GDM1 (cell line): ENCODE measurements at regions not wholly inside any gene's neighbourhood (a gene's known extent, or its start where the extent isn't known, plus 50 kb on each side); places are given as distances from the start of the nearest gene placed in this dataset.

Source experiments
- DNase-seq: peaks from one replicate; lab custom pipeline; 2025; lab: John Stamatoyannopoulos, UW

DNA sequence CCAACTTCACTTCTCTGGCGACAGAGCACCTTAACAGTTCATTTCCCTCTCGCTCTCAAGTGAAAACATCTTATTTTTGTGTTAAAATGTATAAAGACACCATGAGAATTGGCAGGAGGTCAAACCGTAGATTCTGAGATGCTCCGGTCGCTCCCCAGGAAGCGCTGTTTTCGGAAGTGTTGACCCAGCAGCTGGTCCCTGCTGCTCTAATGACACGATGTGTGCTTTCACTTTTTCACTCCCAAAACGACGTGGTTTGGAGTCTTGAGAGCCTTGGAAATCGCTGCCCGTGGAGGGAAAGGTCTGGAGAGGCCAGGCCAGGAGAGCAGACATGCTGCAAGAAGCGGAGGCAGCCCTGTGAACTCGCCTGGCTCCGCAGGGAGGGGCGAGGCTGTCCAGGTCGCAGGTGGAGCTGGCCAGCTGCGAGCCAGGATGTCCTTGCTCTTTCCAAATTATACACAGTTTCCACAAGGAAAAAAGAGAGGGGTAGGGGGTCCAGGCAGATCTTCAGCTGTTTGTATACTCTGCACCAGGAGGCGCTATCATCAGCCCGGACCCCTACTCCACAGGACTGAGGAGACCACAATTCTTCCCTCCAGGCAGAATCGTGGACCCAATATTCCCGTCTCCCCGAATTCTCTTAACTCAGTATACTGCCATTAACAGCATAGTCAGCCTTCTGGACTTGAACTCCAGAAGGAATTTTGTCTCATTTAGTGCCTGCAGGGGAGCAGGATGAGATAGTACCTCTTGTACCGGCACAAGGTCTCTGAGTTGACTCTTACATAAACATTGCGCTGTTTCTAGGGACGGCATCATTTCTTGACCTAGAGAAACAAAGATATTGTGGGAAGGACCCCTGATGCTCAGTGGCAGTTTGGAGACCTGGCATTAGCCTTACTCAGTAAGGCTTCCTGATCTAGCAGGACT lies 248.6 kb upstream of the ANKRD55 start:
- DNase-seq: no peak

- DNase-seq: no peak
Measured at GRCh38 chr5:56480705-56481427, 247.7 kb upstream of the ANKRD55 start.

DNA sequence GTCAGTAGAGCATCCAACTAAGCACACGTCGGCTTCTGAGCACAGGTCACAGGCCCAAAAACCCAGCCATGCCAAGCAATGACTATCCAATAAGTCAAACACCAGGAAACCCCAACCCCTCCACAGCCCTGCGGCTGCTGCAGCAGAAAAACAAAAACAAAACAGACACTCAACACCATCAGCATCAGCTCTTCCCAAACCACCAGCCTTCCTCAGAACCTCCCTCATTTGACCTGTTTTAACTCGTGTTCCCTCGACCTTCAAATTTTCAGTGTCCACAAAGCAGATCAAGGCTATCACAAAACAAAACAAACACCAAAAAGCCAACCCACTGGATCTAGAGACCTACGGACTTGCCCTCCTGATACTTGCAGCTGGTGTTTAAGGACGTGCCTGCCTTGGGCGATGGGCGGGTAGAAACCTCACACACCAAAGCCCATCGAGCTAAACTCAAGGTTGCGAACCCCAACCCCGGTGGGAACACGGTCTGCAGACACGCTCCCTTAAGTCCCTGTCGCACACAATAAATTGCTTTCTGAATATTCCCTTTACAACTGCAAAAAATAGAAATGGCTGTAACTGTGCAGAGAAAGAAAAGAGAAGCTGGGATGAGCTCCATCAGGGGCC lies 247.1 kb upstream of the ANKRD55 start:
- no peak for DNase-seq

DNA sequence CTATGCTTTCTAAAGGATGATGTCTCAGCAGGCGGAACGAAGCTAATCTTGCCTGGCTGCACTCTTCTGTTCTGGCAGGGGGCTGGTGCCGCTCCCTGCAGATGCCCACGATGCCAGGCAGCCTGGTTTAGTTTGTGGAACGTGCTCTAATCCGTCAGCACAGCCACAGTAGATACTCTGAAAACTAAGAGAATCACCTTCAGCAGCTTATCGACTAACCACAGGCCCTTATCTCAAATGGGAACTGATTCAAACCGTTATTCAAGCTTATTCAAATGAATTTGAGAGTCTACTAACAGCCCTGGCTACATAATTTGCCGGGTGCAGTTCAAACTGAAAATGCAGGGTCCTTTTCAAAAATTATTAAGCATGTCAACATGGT lies 246.6 kb upstream of the ANKRD55 start:
- no peak for DNase-seq

- DNase-seq: no peak
Measured at GRCh38 chr5:56479126-56479525, 246.0 kb upstream of the ANKRD55 start.

GRCh38 chr5:56478062-56478461 lies 244.9 kb upstream of the ANKRD55 start:
- DNase-seq: no peak

DNA sequence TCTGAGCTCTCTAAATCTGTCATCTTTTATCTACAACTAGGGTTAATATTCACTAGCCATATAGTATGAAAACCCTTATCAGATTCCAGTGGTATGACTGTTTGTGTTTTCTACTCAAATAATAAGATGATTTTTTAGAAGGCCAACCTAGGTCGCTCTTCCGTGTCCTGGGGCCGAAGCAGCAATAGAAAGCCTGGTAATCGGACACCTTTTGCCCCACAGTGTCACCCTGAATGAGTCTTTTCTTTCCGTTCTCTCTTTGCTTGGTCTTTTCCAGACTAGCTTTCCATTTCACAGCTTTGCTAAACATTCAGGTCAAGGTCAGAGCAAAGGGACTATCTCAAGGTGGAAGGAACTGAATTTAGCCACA lies 243.3 kb upstream of the ANKRD55 start:
- DNase-seq: no peak

- DNase-seq: no peak
Measured at GRCh38 chr5:56475689-56476486, 242.8 kb upstream of the ANKRD55 start.

DNA sequence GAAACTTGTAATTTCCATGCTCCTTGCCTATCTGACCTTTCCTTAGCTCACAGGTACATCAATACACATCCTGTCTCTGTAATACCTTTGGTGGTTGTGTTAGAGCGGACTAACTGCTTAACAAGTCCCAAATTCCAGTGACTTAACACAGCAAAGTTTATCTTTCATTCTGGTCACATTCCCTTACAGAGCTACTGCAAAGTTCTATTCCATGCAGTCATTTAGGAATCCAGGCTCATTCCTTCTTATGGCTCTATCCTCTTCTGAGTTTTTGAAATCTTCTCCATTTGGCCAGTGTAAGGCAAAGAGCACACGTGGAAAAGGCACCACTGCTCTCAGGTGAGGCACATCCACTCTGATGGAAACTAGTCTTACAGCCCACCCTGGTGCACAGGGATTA lies 238.6 kb upstream of the ANKRD55 start:
- no peak for DNase-seq

DNA sequence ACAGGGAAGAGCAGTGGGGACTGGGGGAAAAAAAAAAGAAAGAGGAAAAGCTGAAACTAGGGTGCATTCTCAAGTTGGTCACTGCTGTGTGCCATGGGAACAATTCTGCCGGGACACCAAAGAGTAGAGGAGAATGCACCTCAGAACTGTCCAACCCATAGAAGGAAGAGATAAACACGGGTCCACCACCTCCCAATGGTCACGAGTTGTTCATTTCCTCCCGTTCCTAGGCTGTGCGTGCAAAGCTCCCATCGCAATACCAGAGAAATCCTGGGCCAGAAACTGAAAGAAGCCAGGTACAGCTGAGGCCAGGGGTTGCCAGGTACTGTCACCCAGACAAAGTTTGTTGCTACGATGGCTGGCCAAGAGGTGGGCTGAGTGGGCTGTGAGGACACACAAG lies 236.9 kb upstream of the ANKRD55 start:
- DNase-seq: no peak

GRCh38 chr5:56468277-56468676 lies 235.1 kb upstream of the ANKRD55 start:
- DNase-seq: no peak

GRCh38 chr5:56467176-56467717 lies 234.1 kb upstream of the ANKRD55 start:
- no peak for DNase-seq

- DNase-seq: peak; percentile 11
Measured at GRCh38 chr5:56466136-56466816, 233.1 kb upstream of the ANKRD55 start.

DNA sequence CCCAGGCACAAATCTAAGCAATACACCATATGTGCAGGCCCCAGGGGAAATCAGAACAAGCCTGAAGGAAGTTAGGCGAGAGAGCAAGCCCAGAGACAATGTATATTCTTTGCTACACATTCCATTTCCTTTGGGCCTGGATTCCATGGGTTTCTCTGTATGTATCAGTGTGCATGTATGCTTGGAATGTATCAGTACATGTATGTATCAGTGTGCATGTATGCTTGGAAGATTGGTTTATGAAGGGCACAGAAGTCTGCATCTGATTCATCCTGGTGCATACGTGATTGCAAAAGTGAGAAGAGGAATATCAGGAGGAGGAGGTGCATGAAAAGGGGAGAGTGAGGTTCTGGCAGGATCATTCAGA lies 232.6 kb upstream of the ANKRD55 start:
- no peak for DNase-seq

GRCh38 chr5:56464935-56465768 lies 232.0 kb upstream of the ANKRD55 start:
- DNase-seq: no peak

GRCh38 chr5:56463944-56464571 lies 230.9 kb upstream of the ANKRD55 start:
- DNase-seq: no peak

DNA sequence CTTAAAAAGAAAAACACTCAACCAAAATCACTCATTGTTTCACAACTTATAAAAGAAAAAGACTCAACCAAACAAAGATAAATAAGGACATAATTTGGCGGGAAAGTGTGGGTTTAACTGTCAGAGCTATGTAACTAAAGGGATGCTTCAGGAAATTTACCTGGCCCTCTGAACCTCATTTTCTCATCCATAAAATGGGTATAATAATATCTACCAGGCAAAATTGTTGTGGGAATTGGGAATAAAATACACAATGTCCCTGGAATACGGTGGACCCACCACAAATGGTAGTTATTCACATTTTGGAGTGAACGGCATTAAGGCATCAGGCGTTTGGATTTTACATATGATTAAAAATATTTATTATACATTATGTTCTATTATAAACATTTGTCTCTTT lies 228.5 kb upstream of the ANKRD55 start:
- DNase-seq: no peak

DNA sequence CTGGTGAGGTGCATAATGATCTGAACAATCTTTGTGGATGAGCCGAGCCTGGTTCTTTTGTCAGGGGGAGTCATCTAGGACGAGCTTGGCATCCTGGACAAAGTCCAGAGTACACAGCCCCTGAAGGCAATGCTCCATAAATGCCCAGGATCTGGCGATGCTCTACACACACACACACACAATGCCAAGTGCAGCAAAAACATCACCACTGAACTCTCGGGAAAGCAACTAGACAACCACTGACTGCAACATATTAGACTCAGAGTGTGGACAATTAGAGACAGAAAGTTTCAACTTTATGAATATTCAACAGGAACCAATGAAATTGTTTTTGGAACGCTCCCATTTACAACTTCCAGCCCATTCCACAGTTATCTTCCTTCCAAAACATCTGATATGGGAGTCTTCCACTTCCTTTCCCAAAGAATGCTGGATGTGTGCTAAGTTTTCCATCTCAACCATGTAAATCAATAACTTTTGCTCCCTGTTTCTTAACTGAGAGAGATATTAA lies 227.6 kb upstream of the ANKRD55 start:
- DNase-seq: no peak

- no peak for DNase-seq
Measured at GRCh38 chr5:56460195-56460546, 227.0 kb upstream of the ANKRD55 start.
